Kidney epithelial cell (primary cell): ENCODE measurements at regions not wholly inside any gene's neighbourhood (a gene's known extent, or its start where the extent isn't known, plus 50 kb on each side); places are given as distances from the start of the nearest gene placed in this dataset.

Experiments used
- DNase-seq: peaks from one replicate; pipeline ENCODE4 v3.0.0-alpha.2; 2010; ENCODE audit warnings: low read depth
- H3K27me3 ChIP-seq: 2 replicates; pipeline ENCODE4 v1.6.0; 2011; ENCODE audit warnings: low read length; ENCODE audit not compliant: control insufficient read depth, insufficient read depth
- H3K36me3 ChIP-seq: 2 replicates; pipeline ENCODE4 v1.5.1; 2011; ENCODE audit warnings: low read length; ENCODE audit not compliant: control insufficient read depth, insufficient read depth
- H3K4me3 ChIP-seq: 2 replicates; pipeline ENCODE4 v1.5.1; 2011; ENCODE audit warnings: low read depth, mild to moderate bottlenecking, control low read depth, low read length
- CTCF ChIP-seq: IDR thresholded peaks from 2 replicates; pipeline ENCODE4 v1.5.1; 2011; ENCODE audit warnings: mild to moderate bottlenecking, moderate library complexity, low read length, control low read depth, inconsistent platforms; ENCODE audit not compliant: insufficient read depth, poor library complexity, severe bottlenecking

- no peak for TF ChIP-seq CTCF
- Histone ChIP-seq H3K27me3 (no peaks in the 10 kb centered on the region), H3K4me3 (no peak overlapping the region), H3K36me3 (no peaks in the 10 kb centered on the region)
- DNase-seq = no peak
Measured at GRCh38 chr9:95368377-95369160, 51.1 kb upstream of the FANCC start.
